ENCODE measurements at regions not wholly inside any gene's neighbourhood (a gene's known extent, or its start where the extent isn't known, plus 50 kb on each side); places are given as distances from the start of the nearest gene placed in this dataset.

- no peak overlapping the region for H2BK20ac ChIP-seq (ENCODE audit: low read depth, low read length)
- H3K23ac ChIP-seq (ENCODE audit: low read depth, low read length) = no peak overlapping the region
- H3K56ac ChIP-seq (ENCODE audit: extremely low read depth, insufficient read depth, low read length) = no peak overlapping the region
- no peak overlapping the region for H3K4ac ChIP-seq (ENCODE audit: low read depth, low read length)
- BruUV-seq (replicated peaks) = no TSS peak
- peaks cover 3% of the 10 kb centered on the region; the same call in 1 of the 2 replicates for H3K27me3 ChIP-seq (ENCODE audit: control insufficient read depth, insufficient read depth, low read length)
- H4K5ac ChIP-seq (ENCODE audit: low read depth, low read length) = no peak overlapping the region
- intact Hi-C loops (cut with micrococcal nuclease) = no loop called here
- H3K9me1 ChIP-seq (ENCODE audit: insufficient read depth, low read length) = no peaks in the 10 kb centered on the region
- no peak overlapping the region for H3K27ac ChIP-seq (ENCODE audit: insufficient read depth, low read length)
- no peak overlapping the region for H3K9ac ChIP-seq (ENCODE audit: low read depth, low read length)
- H4K8ac ChIP-seq (ENCODE audit: low read depth in 2 of 2, low read length in 2 of 2) = no peak overlapping the region
- no peak overlapping the region for H3K4me3 ChIP-seq (ENCODE audit: insufficient read depth, low read depth, low read length)
- DNase-seq = no peak
- H3K4me2 ChIP-seq (ENCODE audit: low read depth, low read length) = no peak overlapping the region
- no peak overlapping the region for H3K14ac ChIP-seq (replicated peaks; ENCODE audit: low read depth, low read length)
- no peaks in the 10 kb centered on the region for H3K9me3 ChIP-seq (ENCODE audit: control insufficient read depth, insufficient read depth, low read length)
- no peak for TF ChIP-seq BHLHE40 (IDR thresholded peaks at IDR 0.05; ENCODE audit: low read depth, low read length)
- TF ChIP-seq, protein P1, sequence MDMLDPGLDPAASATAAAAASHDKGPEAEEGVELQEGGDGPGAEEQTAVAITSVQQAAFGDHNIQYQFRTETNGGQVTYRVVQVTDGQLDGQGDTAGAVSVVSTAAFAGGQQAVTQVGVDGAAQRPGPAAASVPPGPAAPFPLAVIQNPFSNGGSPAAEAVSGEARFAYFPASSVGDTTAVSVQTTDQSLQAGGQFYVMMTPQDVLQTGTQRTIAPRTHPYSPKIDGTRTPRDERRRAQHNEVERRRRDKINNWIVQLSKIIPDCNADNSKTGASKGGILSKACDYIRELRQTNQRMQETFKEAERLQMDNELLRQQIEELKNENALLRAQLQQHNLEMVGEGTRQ (IDR thresholded peaks at IDR 0.05; ENCODE audit: low read depth, low read length) = no peak
- no peak for TF ChIP-seq CHD1 (IDR thresholded peaks at IDR 0.05; ENCODE audit: low read depth, low read length)
- TF ChIP-seq ELK1 (IDR thresholded peaks at IDR 0.05; ENCODE audit: borderline replicate concordance, low read depth, low read length) = no peak
- TF ChIP-seq FOS (IDR thresholded peaks at IDR 0.05; ENCODE audit: low read depth, low read length) = no peak
- no peak for TF ChIP-seq MAZ (IDR thresholded peaks at IDR 0.05; ENCODE audit: borderline replicate concordance, low read depth, low read length)
- no peak for TF ChIP-seq POLR2A (IDR thresholded peaks at IDR 0.05; ENCODE audit: low read depth, low read length)
- H2BK15ac ChIP-seq (ENCODE audit: low read depth, low read length) = no peak overlapping the region
- ATAC-seq (ENCODE audit: low read depth) = no peak
- H2BK5ac ChIP-seq (ENCODE audit: low read depth, low read length, poor library complexity, severe bottlenecking) = no peak overlapping the region
- WGBS, 2 experiments (ENCODE audit: extremely low coverage in 2 of 2, insufficient read length in 1 of 2) = 44% methylated on average over 3 of the region's 9 CpGs; no CpG with 5 or more reads in 1 of the 2 experiments
- in situ Hi-C loops (cut with MboI; ENCODE audit: low sequenced_read_pairs) = no loop called here
- H2AK5ac ChIP-seq (ENCODE audit: low read depth, low read length) = no peak overlapping the region
- H3K18ac ChIP-seq (ENCODE audit: low read depth, low read length) = no peak overlapping the region
- no peaks in the 10 kb centered on the region for H3K4me1 ChIP-seq (ENCODE audit: control insufficient read depth, insufficient read depth, low read length)
- no peaks in the 10 kb centered on the region for H3K36me3 ChIP-seq (ENCODE audit: control insufficient read depth, insufficient read depth, low read length)
- no peak overlapping the region for H2AFZ ChIP-seq (replicated peaks; ENCODE audit: low read length, poor library complexity)
- H4K91ac ChIP-seq (ENCODE audit: insufficient read depth, low read depth, low read length) = no peak overlapping the region
- no peak overlapping the region for H2BK120ac ChIP-seq (ENCODE audit: low read depth, low read length)
- ChIA-PET CTCF (interaction anchor here (0.5 kb wide), 1 partner anchor 57 kb away, joined by 3 read pairs; no protein-coding TSS in a partner anchor), POLR2A (ENCODE audit: unreplicated experiment) (no interaction called here)
- dilution Hi-C loops (cut with HindIII; ENCODE audit: low sequenced_read_pairs, unreplicated experiment) = no loop called here
- H2AK9ac ChIP-seq (replicated peaks; ENCODE audit: low read depth, low read length, poor library complexity) = no peak overlapping the region
- no peaks in the 10 kb centered on the region for H4K20me1 ChIP-seq (ENCODE audit: insufficient read depth, low read length)
- H3K79me1 ChIP-seq (ENCODE audit: low read depth in 1 of 2, low read length in 2 of 2) = no peaks in the 10 kb centered on the region
Observed at GRCh38 chr20:57779401-57780003, 69.7 kb upstream of the PMEPA1 start.

Measured in IMR-90 (cell line).